Left ventricle myocardium inferior (tissue), 1 donor: ENCODE measurements at regions not wholly inside any gene's neighbourhood (a gene's known extent, or its start where the extent isn't known, plus 50 kb on each side); places are given as distances from the start of the nearest gene placed in this dataset.
"Not testable (repeated sequence)": the region's sequence is repeated elsewhere in the genome, so short reads cannot be mapped to it uniquely, and the experiment has no call there.

ENCODE experiments used
- DNase-seq: peaks from one replicate; pipeline ENCODE4 v3.0.0-alpha.2; 2020
- H3K27ac ChIP-seq: fragments of 200-600 bp; replicated peaks from 2 replicates; pipeline ENCODE4 v1.8.0; 2021
- H3K27me3 ChIP-seq: fragments of 200-600 bp; 2 replicates; pipeline ENCODE4 v1.8.0; 2021; ENCODE audit warnings: low read depth
- H3K36me3 ChIP-seq: fragments of 200-600 bp; 2 replicates; pipeline ENCODE4 v1.8.0; 2021
- H3K4me1 ChIP-seq: fragments of 200-600 bp; 2 replicates; pipeline ENCODE4 v1.8.0; 2021
- H3K4me3 ChIP-seq: fragments of 200-600 bp; 2 replicates; pipeline ENCODE4 v1.8.0; 2021; ENCODE audit warnings: mild to moderate bottlenecking, moderate library complexity
- H3K9me3 ChIP-seq: fragments of 200-600 bp; replicated peaks from 2 replicates; pipeline ENCODE4 v1.8.0; 2021
- intact Hi-C: fragments of 100-400 bp; cut with micrococcal nuclease; formaldehyde crosslinking; loops from one replicate; pipeline ENCODE4 v1.11.0; 2022
- TF ChIP-seq, protein P1 (sequence below): fragments of 200-600 bp; IDR thresholded peaks from 2 replicates; pipeline ENCODE4 v1.8.0; 2021; ENCODE audit warnings: antibody characterized with exemption, mild to moderate bottlenecking, borderline replicate concordance
- donor health status: DM: no; HTN: yes; CAD: no; lungs with severe emphysema.

DNA sequence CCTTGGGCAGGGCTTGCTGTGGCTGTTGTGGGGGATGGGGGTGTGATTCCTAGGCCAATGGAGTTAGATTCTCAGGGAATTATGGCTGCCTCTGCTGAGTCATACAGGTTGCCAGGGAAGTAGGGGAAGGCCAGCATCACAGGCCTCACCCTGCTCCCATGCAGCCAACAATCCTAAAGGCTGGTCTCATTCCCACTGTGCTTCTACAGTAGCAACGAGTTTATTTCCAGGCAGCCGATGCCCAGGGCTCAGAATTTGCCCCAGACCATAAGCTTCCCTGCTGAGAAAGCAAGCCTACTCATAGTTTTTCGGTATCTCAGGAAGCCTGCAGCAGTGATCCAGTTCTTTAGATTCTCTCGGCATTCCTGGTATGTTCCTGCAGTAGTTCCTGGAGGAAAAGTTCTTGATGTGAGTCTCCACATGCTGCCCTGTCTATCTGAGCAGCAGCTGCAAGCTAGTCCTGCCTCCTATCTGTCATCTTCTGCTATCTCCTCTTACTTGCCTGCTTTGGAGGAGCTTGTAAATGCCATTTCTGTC, 59.3 kb upstream of the SELENOP start:
- TF ChIP-seq, protein P1, sequence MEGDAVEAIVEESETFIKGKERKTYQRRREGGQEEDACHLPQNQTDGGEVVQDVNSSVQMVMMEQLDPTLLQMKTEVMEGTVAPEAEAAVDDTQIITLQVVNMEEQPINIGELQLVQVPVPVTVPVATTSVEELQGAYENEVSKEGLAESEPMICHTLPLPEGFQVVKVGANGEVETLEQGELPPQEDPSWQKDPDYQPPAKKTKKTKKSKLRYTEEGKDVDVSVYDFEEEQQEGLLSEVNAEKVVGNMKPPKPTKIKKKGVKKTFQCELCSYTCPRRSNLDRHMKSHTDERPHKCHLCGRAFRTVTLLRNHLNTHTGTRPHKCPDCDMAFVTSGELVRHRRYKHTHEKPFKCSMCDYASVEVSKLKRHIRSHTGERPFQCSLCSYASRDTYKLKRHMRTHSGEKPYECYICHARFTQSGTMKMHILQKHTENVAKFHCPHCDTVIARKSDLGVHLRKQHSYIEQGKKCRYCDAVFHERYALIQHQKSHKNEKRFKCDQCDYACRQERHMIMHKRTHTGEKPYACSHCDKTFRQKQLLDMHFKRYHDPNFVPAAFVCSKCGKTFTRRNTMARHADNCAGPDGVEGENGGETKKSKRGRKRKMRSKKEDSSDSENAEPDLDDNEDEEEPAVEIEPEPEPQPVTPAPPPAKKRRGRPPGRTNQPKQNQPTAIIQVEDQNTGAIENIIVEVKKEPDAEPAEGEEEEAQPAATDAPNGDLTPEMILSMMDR = no peak
- intact Hi-C loops = no loop called here
- no peak for DNase-seq
- H3K4me1 ChIP-seq = peaks cover 5% of the 10 kb centered on the region
- H3K36me3 ChIP-seq = no peaks in the 10 kb centered on the region
- peaks cover 29% of the 10 kb centered on the region for H3K9me3 ChIP-seq
- no peak overlapping the region for H3K4me3 ChIP-seq
- no peaks in the 10 kb centered on the region for H3K27me3 ChIP-seq
- no peak overlapping the region for H3K27ac ChIP-seq

DNA sequence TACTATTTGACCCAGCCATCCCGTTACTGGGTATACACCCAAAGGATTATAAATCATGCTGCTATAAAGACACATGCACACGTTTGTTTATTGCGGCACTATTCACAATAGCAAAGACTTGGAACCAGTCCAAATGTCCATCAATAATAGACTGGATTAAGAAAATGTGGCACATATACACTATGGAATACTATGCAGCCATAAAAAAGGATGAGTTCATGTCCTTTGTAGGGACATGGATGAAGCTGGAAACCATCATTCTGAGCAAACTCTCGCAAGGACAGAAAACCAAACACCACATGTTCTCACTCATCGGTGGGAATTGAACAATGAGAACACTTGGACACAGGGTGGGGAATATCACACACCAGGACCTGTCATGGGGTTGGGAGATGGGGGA, 56.7 kb upstream of the SELENOP start:
- H3K4me3 ChIP-seq, intact Hi-C loops, DNase-seq: not testable (repeated sequence)

DNA sequence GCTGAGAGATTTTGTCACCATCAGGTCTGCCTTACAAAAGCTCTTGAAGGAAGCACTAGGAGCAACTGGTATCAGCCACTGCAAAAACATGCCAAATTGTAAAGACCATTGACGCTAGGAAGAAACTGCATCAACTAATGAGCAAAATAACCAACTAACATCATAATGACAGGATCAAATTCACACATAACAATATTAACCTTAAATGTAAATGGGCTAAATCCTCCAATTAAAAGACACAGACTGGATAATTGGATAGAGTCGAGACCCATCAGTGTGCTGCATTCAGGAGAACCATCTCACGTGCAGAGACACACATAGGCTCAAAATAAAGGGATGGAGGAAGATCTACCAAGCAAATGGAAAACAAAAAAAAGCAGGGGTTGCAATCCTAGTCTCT, 53.1 kb upstream of the SELENOP start:
- H3K27me3 ChIP-seq, H3K36me3 ChIP-seq, intact Hi-C loops, H3K27ac ChIP-seq, H3K4me1 ChIP-seq, DNase-seq, H3K4me3 ChIP-seq: not testable (repeated sequence)
- peaks cover 38% of the 10 kb centered on the region for H3K9me3 ChIP-seq

More for the DNA sequence above, 56.7 kb upstream of the SELENOP start:
- H3K27me3 ChIP-seq, H3K4me1 ChIP-seq, H3K36me3 ChIP-seq, H3K27ac ChIP-seq: not testable (repeated sequence)
- peaks cover 29% of the 10 kb centered on the region for H3K9me3 ChIP-seq
